ENCODE measurements at regions not wholly inside any gene's neighbourhood (a gene's known extent, or its start where the extent isn't known, plus 50 kb on each side); places are given as distances from the start of the nearest gene placed in this dataset.

DNA sequence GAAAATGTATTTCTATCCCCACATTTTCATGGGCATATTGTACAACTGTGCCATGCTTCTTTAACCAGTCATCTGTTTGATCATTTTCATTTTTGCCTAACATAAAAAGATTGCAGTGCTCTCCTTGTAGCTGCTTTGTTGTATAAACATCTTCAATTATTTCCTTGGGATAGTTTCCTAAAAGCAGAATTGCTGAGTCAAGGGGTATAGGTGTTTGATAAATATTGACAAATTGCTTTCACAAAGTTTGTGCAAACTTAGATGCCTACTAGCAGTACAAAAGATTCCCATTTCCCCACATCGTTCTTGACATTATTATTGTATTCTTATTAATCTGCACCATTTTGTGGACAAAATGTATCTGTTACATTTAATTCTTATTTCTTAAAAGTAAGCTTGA is 479.6 kb downstream of the FBXO15 start:
- TF ChIP-seq EZH2 (IDR thresholded peaks at IDR 0.05; ENCODE audit: borderline replicate concordance) (no peak), CTCF (IDR thresholded peaks at IDR 0.05; ENCODE audit: poor library complexity) (no peak), EZH2phosphoT487 (IDR thresholded peaks at IDR 0.05; ENCODE audit: low read depth, severe bottlenecking, unreplicated experiment) (no peak)

Measured in hepatocyte (in vitro differentiated cells).